Anterior cingulate cortex (tissue), 58 donors: ENCODE measurements at regions not wholly inside any gene's neighbourhood (a gene's known extent, or its start where the extent isn't known, plus 50 kb on each side); places are given as distances from the start of the nearest gene placed in this dataset.
A peak's percentile ranks its signal among the peaks of the same experiment; 100 is the strongest.

ENCODE experiments used
- DNase-seq, 58 donors: peaks; one replicate each; lab custom pipeline; 2025; lab: John Stamatoyannopoulos, UW

DNA sequence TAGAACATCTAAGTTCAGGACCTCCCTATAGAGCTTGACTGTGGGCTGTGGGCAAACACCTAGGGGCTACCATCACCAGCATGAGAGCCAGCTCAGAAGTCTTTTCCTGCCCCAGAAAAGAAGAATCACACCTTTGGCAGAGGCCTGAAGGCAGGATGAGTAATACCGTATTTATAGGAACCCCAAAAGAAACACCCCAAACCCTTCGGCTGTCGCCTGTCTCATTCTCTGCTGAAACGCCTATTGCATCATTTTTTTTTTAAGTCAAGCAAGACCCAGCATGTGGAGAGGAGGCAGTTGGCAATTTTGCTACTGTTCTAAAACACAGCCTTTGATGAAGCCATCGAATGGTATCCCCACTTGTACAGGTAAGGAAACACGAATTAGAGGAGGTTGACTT lies 436.4 kb downstream of the TFAP2A start:
- DNase-seq, result no peak

- DNase-seq, result no peak
Measured at GRCh38 chr6:9977411-9977810, 437.5 kb downstream of the TFAP2A start.

DNA sequence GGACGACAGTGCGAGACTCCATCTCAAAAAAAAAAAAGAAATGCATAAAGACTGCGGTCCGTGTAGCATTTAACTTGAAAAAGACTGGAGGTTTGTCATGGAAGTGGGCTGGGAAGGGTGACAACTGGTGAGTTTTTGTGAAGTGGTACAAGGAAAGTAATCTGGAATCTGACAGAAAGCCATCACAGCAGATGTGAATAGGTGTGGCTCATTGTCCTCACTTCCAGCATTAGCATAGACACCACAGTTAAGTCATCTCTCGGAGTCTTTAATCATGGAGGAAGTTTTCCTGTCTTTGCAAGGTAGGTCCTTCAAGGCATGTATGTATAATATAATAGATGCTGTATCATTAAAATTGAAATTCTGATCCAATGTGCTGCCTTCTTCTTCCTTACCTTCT lies 453.2 kb downstream of the TFAP2A start:
- no peak for DNase-seq

DNA sequence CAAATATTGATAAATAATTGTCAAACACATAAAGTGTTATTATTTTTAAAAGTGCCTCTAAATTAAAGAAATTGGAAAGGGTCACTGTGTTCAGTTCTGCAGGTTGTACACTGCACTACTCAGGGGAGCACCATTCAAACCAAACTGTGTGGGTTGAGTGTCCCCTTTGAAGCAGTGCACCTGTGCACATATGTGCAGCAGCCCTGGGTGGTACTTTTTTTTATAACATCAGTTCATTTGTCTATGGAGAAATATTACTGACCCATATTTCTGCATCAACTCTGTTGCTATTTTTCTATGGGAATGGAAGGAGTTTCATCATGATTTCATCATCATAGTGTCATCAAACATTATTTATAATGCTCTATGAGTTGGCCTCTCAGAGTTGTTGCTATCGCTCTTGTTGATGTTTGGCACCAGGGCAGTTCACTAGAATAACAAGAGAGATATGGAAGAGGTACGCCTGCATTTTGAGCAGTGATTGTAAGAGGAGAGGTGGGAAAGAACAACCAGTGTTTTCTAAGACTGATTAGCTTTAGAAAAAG lies 457.6 kb downstream of the TFAP2A start:
- no peak for DNase-seq

GRCh38 chr6:9948678-9949077 lies 466.2 kb downstream of the TFAP2A start:
- DNase-seq, result no peak

- DNase-seq, result no peak
Measured at GRCh38 chr6:9943986-9944385, 470.9 kb downstream of the TFAP2A start.

GRCh38 chr6:9943026-9943425 lies 471.8 kb downstream of the TFAP2A start:
- DNase-seq, result no peak

- peak in 1 of 58 donors; percentile 1 for DNase-seq
Measured at GRCh38 chr6:9942131-9942530, 472.7 kb downstream of the TFAP2A start.

GRCh38 chr6:9938801-9939200 lies 476.1 kb downstream of the TFAP2A start:
- DNase-seq, result no peak

DNA sequence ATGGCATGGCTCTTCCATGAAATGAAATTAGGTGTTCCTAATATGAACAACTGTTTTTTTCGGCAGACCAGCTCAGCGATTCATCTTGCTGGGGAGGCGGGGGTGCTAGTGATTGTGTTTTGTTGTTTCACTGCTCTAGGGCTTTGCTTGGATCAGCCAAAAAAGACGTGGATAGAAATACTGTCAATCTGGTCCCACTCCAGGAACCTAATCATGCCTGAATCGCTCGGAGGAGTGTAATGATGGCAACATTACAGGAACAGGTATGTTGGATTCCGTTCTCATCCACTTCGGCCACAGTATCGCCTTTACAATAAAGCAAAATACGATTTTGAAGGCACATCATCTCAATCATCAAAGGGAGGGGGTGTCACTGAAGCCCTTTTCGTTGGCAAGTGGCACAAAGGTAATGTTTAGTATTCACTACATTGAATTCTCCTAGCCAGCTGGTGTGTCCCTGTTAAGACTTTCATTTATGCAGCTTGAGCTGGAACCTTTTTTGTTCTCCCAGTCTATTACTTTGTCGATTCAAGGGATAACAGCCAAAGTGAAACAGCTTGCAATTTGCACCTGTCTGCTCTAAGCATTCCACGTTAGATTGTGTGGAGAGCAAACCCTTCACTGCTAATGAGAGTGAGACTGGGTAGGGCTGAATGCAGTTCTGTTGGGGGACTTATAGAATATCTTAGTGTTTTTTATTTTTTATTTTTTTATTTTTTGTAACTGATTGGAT lies 477.7 kb downstream of the TFAP2A start:
- DNase-seq, result no peak

GRCh38 chr6:9936551-9936950 lies 478.3 kb downstream of the TFAP2A start:
- DNase-seq, result no peak

DNA sequence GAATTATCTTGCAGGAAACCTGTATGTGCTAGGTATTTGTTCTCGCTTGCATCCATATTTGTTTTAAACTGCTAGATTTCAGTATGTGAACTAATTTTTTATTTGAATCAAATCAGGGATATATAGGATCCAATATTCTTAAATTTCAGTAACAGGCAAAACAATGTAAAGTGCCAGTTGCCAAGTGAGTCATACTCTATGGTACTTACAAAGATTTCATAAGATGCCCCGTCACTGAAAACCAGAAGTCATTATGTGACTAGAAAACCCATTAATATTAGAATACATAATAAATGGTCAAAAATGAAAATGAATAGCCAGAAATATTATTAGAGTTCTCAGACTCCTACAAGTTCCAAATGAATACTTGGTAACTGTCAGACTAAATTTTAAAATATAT lies 481.2 kb downstream of the TFAP2A start:
- DNase-seq, result no peak

DNA sequence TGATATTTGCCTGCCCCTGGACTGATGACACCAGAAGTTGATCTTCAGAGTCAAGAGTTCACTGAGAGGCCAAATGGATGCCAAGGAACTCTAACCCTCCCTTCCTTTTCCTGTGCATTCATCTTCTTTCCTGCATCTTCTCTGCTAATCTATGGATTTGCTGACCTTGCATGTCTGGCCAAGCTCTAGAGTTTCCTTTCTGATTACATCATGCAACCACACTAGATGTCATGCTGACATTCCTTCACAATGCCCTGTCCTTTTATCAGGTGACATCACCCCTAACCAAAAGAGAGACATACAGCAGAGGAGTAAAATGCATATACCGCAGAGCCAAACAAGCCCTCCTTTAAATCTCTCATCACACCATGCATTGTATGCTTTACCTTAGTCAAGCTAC lies 487.6 kb downstream of the TFAP2A start:
- no peak for DNase-seq

GRCh38 chr6:9924971-9925370 lies 489.9 kb downstream of the TFAP2A start:
- DNase-seq, result no peak

DNA sequence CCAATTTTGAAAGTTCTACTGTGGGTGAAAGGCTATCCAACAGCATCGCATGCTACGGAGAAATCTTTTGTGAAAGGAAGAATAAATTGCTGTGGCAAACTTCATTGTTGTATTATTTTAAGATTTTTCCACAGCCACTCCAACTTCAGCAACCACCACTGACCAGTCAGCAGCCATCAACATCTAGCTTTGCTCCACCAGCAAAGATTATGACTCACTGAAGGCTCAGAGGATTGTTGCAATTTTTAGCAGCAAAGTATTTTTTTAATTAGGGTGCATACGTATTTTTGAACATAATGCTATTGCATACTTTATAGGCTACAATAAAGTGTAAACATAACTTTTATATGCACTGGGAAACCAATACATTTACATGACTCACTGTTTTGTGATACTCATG lies 493.5 kb downstream of the TFAP2A start:
- no peak for DNase-seq

DNA sequence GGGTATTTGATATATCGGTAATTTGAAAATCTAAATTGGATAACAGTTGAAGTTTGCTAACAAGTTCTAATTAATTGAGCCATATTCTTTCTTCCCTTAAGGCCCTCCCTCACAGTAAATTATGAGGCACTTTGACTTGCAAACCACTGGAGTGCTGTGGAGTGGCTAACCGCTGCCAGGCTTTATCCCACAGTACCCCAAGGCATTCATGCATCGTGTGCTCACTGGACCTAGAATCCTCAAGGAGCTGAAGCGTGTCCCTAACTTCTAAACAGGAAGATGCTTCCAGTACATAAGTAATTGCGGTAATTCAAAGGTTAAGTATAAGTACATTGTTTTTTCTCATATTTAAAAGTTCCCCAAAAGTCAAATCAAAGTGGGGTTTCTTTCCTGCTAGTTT lies 499.9 kb downstream of the TFAP2A start:
- no peak for DNase-seq

DNA sequence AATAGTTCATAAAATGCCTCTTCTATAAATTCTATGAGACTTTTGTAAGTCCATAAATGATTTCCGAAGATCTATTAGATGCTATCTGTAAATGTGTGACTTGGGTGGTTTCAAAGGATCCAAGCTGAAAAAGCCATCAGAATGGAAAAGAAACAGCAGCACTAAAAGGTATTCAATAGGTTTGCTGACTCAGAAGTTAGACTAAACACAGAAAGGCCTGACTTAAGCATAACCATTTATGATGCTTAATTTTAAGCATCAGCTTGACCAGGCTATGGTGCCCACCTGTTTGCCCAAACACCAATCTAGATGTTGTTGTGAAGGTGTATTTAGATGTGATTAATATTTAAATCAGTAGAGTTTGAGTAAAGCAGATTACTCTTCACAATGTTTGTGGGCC lies 513.5 kb downstream of the TFAP2A start:
- DNase-seq, result no peak

GRCh38 chr6:9896806-9897205 lies 518.1 kb downstream of the TFAP2A start:
- no peak for DNase-seq

GRCh38 chr6:9890893-9891292 lies 524.0 kb downstream of the TFAP2A start:
- no peak for DNase-seq

GRCh38 chr6:9890469-9890868 lies 524.4 kb downstream of the TFAP2A start:
- no peak for DNase-seq

GRCh38 chr6:9878535-9878934 lies 536.3 kb downstream of the TFAP2A start:
- DNase-seq, result no peak

- no peak for DNase-seq
Measured at GRCh38 chr6:9875605-9876353, 539.1 kb downstream of the TFAP2A start.
